Spleen (tissue), 11 donors: ENCODE measurements at regions not wholly inside any gene's neighbourhood (a gene's known extent, or its start where the extent isn't known, plus 50 kb on each side); places are given as distances from the start of the nearest gene placed in this dataset.

Source experiments
- DNase-seq: peaks from one replicate; pipeline ENCODE4 v3.0.0-alpha.2; 2020
- H3K27ac ChIP-seq, 8 donors: fragments of 200-600 bp; sonication (generic) in 7 of 8; 1 replicate in 4 of 8; 2 replicates in 4 of 8; pipeline versions ENCODE4 v1.5.0 to v1.8.0; 2016 to 2021; ENCODE audit warnings: inconsistent platforms in 4 of 8, mild to moderate bottlenecking in 4 of 8, moderate library complexity in 1 of 8
- H3K27me3 ChIP-seq, 7 donors: fragments of 200-600 bp; sonication (generic) in 6 of 7; replicated peaks in 1 of 7; 1 replicate in 4 of 7; 2 replicates in 3 of 7; pipeline versions ENCODE4 v1.5.0 to v1.8.0; 2016 to 2021; ENCODE audit warnings: inconsistent platforms in 3 of 7, mild to moderate bottlenecking in 1 of 7
- H3K36me3 ChIP-seq, 6 donors: fragments of 200-600 bp; sonication (generic) in 5 of 6; 1 replicate in 4 of 6; 2 replicates in 2 of 6; pipeline versions ENCODE4 v1.5.0 to v1.8.0; 2016 to 2021; ENCODE audit warnings: inconsistent platforms in 2 of 6
- H3K4me1 ChIP-seq, 6 donors: fragments of 200-600 bp; sonication (generic) in 5 of 6; 1 replicate in 3 of 6; 2 replicates in 3 of 6; pipeline versions ENCODE4 v1.5.0 to v1.8.0; 2016 to 2021; ENCODE audit warnings: inconsistent platforms in 3 of 6
- H3K4me3 ChIP-seq, 8 donors: fragments of 200-600 bp; sonication (generic) in 7 of 8; 1 replicate in 4 of 8; 2 replicates in 4 of 8; pipeline versions ENCODE4 v1.5.0 to v1.8.0; 2016 to 2021; ENCODE audit warnings: inconsistent platforms in 4 of 8, mild to moderate bottlenecking in 4 of 8, moderate library complexity in 2 of 8
- H3K9me3 ChIP-seq, 8 donors: fragments of 200-600 bp; sonication (generic) in 7 of 8; 1 replicate in 4 of 8; 2 replicates in 4 of 8; pipeline versions ENCODE4 v1.5.0 to v1.8.0; 2016 to 2021; ENCODE audit warnings: inconsistent platforms in 4 of 8
- POLR2A ChIP-seq, 3 donors: fragments of 450-650 bp; IDR thresholded peaks; one replicate each; pipeline ENCODE4 v1.5.1; 2017; ENCODE audit warnings: antibody characterized with exemption in 3 of 3, mild to moderate bottlenecking in 1 of 3
- POLR2AphosphoS5 ChIP-seq, 3 donors: sonication (generic); formaldehyde crosslinking; IDR thresholded peaks; one replicate each; pipeline ENCODE4 v1.5.1; 2017; ENCODE audit warnings: antibody characterized with exemption in 3 of 3
- WGBS, 5 donors: extraction: QIAGEN DNeasy Blood & Tissue Kit in 3 of 5; methylation state at CpG; one replicate each; pipeline versions ENCODE4 v1.1.5 to v1.1.7; 2013 to 2018; 5-methylcytosine and 5-hydroxymethylcytosine counted together
- intact Hi-C: fragments of 100-400 bp; cut with DNase I; formaldehyde crosslinking; loops from one replicate; pipeline ENCODE4 v1.15.0; 2023; ENCODE audit warnings: low total_unique reads
- TF ChIP-seq, protein P1 (sequence below), 11 experiments: fragments of 200-600 bp in 7 of 11; fragments of 450-650 bp in 4 of 11; sonication (generic) in 4 of 11; IDR thresholded peaks in 8 of 11; conservative IDR thresholded peaks in 3 of 11; 1 replicate in 7 of 11; 2 replicates in 4 of 11; pipeline versions ENCODE4 v1.4.0 to v1.8.0; 2016 to 2021; ENCODE audit warnings: antibody characterized with exemption in 11 of 11, inconsistent platforms in 4 of 11, mild to moderate bottlenecking in 1 of 11
- donor health status: healthy with polysubstance abuse.
- donor health status: DM: no; HTN: no; CAD: no; lungs with moderate emphysema.
- donor health status: DM: no; HTN: no; CAD: no.
- donor health status: Bipolar disorder and iron deficiency.
- donor health status: healthy.
- donor health status: DM: no; HTN: no; CAD: no.
- donor health status: DM: yes; HTN: yes; CAD: no.

DNA sequence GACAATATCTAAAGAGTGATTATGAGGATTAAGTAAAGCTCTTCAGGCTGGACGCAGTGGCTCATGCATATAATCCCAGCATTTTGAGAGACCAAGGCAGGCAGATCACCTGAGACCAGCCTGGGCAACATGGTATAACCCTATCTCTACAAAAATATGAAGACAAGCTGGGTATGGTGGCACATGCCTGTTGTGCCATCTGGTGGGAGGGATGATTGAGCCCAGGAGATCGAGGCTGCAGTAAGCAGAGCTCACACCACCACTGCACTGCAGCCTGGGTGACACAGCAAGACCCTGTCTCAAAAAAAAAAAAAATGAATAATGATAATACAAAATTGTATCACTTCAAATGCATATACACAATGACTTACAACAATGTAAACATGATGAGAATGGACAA lies 195.6 kb upstream of the AUTS2 start:
- no peak overlapping the region for H3K27ac ChIP-seq
- WGBS, 5 donors = 77 to 89% (median 80%) methylated on average over 2 of the region's 2 CpGs
- intact Hi-C loops = no loop called here
- TF ChIP-seq, protein P1, sequence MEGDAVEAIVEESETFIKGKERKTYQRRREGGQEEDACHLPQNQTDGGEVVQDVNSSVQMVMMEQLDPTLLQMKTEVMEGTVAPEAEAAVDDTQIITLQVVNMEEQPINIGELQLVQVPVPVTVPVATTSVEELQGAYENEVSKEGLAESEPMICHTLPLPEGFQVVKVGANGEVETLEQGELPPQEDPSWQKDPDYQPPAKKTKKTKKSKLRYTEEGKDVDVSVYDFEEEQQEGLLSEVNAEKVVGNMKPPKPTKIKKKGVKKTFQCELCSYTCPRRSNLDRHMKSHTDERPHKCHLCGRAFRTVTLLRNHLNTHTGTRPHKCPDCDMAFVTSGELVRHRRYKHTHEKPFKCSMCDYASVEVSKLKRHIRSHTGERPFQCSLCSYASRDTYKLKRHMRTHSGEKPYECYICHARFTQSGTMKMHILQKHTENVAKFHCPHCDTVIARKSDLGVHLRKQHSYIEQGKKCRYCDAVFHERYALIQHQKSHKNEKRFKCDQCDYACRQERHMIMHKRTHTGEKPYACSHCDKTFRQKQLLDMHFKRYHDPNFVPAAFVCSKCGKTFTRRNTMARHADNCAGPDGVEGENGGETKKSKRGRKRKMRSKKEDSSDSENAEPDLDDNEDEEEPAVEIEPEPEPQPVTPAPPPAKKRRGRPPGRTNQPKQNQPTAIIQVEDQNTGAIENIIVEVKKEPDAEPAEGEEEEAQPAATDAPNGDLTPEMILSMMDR (IDR thresholded peaks at IDR 0.05 in 8 of 11, conservative IDR thresholded peaks at IDR 0.05 in 3 of 11) = no peak
- no peak for TF ChIP-seq POLR2AphosphoS5 (IDR thresholded peaks at IDR 0.05)
- no peak for TF ChIP-seq POLR2A (IDR thresholded peaks at IDR 0.05)
- H3K4me1 ChIP-seq = no peaks in the 10 kb centered on the region
- no peaks in the 10 kb centered on the region for H3K27me3 ChIP-seq
- H3K9me3 ChIP-seq = peaks cover 0 to 9% (median 0%) of the 10 kb centered on the region in 8 donors
- DNase-seq = peak; percentile 29
- H3K4me3 ChIP-seq = no peak overlapping the region
- H3K36me3 ChIP-seq = no peaks in the 10 kb centered on the region

DNA sequence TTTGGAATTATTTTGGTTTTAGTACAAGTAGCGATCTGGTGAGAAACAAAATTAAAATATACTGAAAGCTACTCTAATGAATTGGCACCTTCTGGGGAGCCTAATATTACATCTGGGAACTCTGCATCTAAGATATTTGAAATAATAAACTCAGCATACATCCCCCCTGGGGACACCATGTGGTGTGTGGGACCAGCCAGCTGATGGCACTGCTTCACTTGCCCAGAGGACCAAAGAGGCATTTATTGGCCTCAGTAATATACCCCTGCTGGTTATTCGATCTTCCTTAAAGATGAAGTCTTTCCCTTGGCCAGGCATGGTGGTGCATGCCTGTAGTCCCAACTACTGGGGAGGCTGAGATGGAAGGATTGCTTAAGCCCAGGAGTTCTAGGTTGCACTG lies 195.1 kb upstream of the AUTS2 start:
- DNase-seq = peak; percentile 25
- Histone ChIP-seq H3K4me3 (no peak overlapping the region), H3K9me3 (peaks cover 0 to 9% (median 0%) of the 10 kb centered on the region in 8 donors), H3K27ac (no peak overlapping the region), H3K27me3 (no peaks in the 10 kb centered on the region), H3K36me3 (no peaks in the 10 kb centered on the region), H3K4me1 (no peaks in the 10 kb centered on the region)
- 53 to 64% (median 59%) methylated on average over 2 of the region's 2 CpGs for WGBS, 5 donors
- no peak for TF ChIP-seq POLR2AphosphoS5 (IDR thresholded peaks at IDR 0.05)
- TF ChIP-seq, protein P1 (IDR thresholded peaks at IDR 0.05 in 8 of 11, conservative IDR thresholded peaks at IDR 0.05 in 3 of 11) = peak in 2 of 11 experiments; percentile 7 to 21
- intact Hi-C loops = no loop called here

DNA sequence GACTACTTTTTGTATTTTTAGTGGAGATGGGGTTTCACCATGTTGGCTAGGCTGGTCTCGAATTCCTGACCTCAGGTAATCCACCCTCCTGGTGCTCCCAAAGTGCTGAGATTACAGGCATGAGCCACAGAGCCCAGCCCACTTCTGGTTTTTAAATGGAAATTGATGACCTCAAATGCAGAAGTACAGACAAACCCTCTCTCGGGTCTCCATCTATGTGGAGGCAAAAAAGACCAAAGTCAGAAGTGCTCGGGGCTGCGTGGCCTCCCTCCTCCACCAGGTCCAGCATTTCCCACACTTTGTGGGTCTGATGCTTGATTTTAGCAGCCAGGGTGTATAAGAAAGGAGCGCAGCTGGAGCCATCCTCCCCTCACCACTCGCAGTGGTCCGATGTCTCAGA lies 187.3 kb upstream of the AUTS2 start:
- H3K4me1 ChIP-seq = no peaks in the 10 kb centered on the region
- DNase-seq = peak; percentile 23
- H3K4me3 ChIP-seq = no peak overlapping the region
- H3K9me3 ChIP-seq = peaks cover 0 to 9% (median 0%) of the 10 kb centered on the region in 8 donors
- H3K36me3 ChIP-seq = no peaks in the 10 kb centered on the region
- intact Hi-C loops = no loop called here
- H3K27me3 ChIP-seq = peaks cover 0 to 4% (median 0%) of the 10 kb centered on the region in 7 donors
- H3K27ac ChIP-seq = no peak overlapping the region
- WGBS, 5 donors = 65 to 79% (median 68%) methylated on average over 7 of the region's 7 CpGs
- TF ChIP-seq POLR2AphosphoS5 (IDR thresholded peaks at IDR 0.05) = no peak
- TF ChIP-seq, protein P1 (IDR thresholded peaks at IDR 0.05 in 8 of 11, conservative IDR thresholded peaks at IDR 0.05 in 3 of 11) = no peak
- TF ChIP-seq POLR2A (IDR thresholded peaks at IDR 0.05) = no peak

DNA sequence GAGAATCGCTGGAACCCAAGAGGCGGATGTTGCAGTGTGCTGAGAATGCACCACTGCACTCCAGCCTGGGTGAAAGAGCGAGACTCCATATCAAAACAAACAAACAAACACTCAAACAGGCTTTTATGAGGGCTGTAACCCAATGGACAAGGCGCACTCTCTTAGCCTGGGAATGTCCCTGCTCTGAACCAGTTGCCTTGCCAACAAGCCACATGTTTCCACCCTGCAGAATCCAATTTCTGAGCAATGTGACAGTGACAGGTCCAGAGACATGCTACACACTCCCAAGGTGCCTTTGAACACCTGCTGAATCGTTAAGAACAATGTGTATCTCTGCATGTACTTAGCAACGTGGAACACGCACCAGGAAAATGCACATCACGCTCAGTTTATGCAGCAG lies 186.8 kb upstream of the AUTS2 start:
- Histone ChIP-seq H3K27ac (no peak overlapping the region), H3K4me1 (no peaks in the 10 kb centered on the region), H3K36me3 (no peaks in the 10 kb centered on the region), H3K9me3 (peaks cover 0 to 9% (median 0%) of the 10 kb centered on the region in 8 donors), H3K4me3 (no peak overlapping the region), H3K27me3 (peaks cover 0 to 4% (median 0%) of the 10 kb centered on the region in 7 donors)
- 79 to 87% (median 81%) methylated on average over 8 of the region's 8 CpGs for WGBS, 5 donors
- DNase-seq = peak; percentile 30
- intact Hi-C loops = no loop called here
- TF ChIP-seq, protein P1 (IDR thresholded peaks at IDR 0.05 in 8 of 11, conservative IDR thresholded peaks at IDR 0.05 in 3 of 11) = no peak
- TF ChIP-seq POLR2AphosphoS5 (IDR thresholded peaks at IDR 0.05) (no peak), POLR2A (IDR thresholded peaks at IDR 0.05) (no peak)
